ENCODE measurements at regions not wholly inside any gene's neighbourhood (a gene's known extent, or its start where the extent isn't known, plus 50 kb on each side); places are given as distances from the start of the nearest gene placed in this dataset.

GRCh38 chr2:222993920-222994650 is 57.9 kb upstream of the KCNE4 start:
- H3K36me3 ChIP-seq (ENCODE audit: control insufficient read depth in 2 of 2, insufficient read depth in 2 of 2, low read length in 2 of 2), result no peaks in the 10 kb centered on the region
- H3K4me3 ChIP-seq (ENCODE audit: low read length in 2 of 2), result peak overlapping the region in 1 of 2 donors; percentile 60
- peaks cover 16% of the 10 kb centered on the region for H3K4me1 ChIP-seq (ENCODE audit: control insufficient read depth, insufficient read depth, low read length)
- H3K27ac ChIP-seq (ENCODE audit: low read length), result peak overlapping the region; percentile 70
- no peaks in the 10 kb centered on the region for H3K27me3 ChIP-seq (ENCODE audit: control insufficient read depth in 1 of 2, insufficient read depth in 2 of 2, low read length in 2 of 2)
- H3K9ac ChIP-seq (ENCODE audit: low read length in 2 of 2), result no peak overlapping the region
- H3K9me3 ChIP-seq (ENCODE audit: control insufficient read depth in 2 of 2, low read length in 2 of 2), result no peaks in the 10 kb centered on the region

- Histone ChIP-seq H3K9ac (ENCODE audit: low read length in 2 of 2) (no peak overlapping the region), H3K27ac (ENCODE audit: low read length) (no peak overlapping the region), H3K36me3 (ENCODE audit: control insufficient read depth in 2 of 2, insufficient read depth in 2 of 2, low read length in 2 of 2) (no peaks in the 10 kb centered on the region), H3K27me3 (ENCODE audit: control insufficient read depth in 1 of 2, insufficient read depth in 2 of 2, low read length in 2 of 2) (no peaks in the 10 kb centered on the region), H3K4me3 (ENCODE audit: low read length in 2 of 2) (no peak overlapping the region), H3K4me1 (ENCODE audit: control insufficient read depth, insufficient read depth, low read length) (peaks cover 12% of the 10 kb centered on the region), H3K9me3 (ENCODE audit: control insufficient read depth in 2 of 2, low read length in 2 of 2) (no peaks in the 10 kb centered on the region)
These were observed 53.5 kb upstream of the KCNE4 start for GRCh38 chr2:222998459-222998858.

GRCh38 chr2:223000872-223001796 is 50.9 kb upstream of the KCNE4 start:
- H3K27ac ChIP-seq (ENCODE audit: low read length), result no peak overlapping the region
- no peaks in the 10 kb centered on the region for H3K4me1 ChIP-seq (ENCODE audit: control insufficient read depth, insufficient read depth, low read length)
- H3K27me3 ChIP-seq (ENCODE audit: control insufficient read depth in 1 of 2, insufficient read depth in 2 of 2, low read length in 2 of 2), result no peaks in the 10 kb centered on the region
- no peak overlapping the region for H3K9ac ChIP-seq (ENCODE audit: low read length in 2 of 2)
- H3K4me3 ChIP-seq (ENCODE audit: low read length in 2 of 2), result no peak overlapping the region
- no peaks in the 10 kb centered on the region for H3K36me3 ChIP-seq (ENCODE audit: control insufficient read depth in 2 of 2, insufficient read depth in 2 of 2, low read length in 2 of 2)
- H3K9me3 ChIP-seq (ENCODE audit: control insufficient read depth in 2 of 2, low read length in 2 of 2), result no peaks in the 10 kb centered on the region

- no peaks in the 10 kb centered on the region for H3K4me1 ChIP-seq (ENCODE audit: control insufficient read depth, insufficient read depth, low read length)
- no peaks in the 10 kb centered on the region for H3K9me3 ChIP-seq (ENCODE audit: control insufficient read depth in 2 of 2, low read length in 2 of 2)
- H3K27me3 ChIP-seq (ENCODE audit: control insufficient read depth in 1 of 2, insufficient read depth in 2 of 2, low read length in 2 of 2), result no peaks in the 10 kb centered on the region
- no peak overlapping the region for H3K9ac ChIP-seq (ENCODE audit: low read length in 2 of 2)
- no peak overlapping the region for H3K27ac ChIP-seq (ENCODE audit: low read length)
- H3K4me3 ChIP-seq (ENCODE audit: low read length in 2 of 2), result no peak overlapping the region
- H3K36me3 ChIP-seq (ENCODE audit: control insufficient read depth in 2 of 2, insufficient read depth in 2 of 2, low read length in 2 of 2), result no peaks in the 10 kb centered on the region
These were observed 50.2 kb upstream of the KCNE4 start for GRCh38 chr2:223001797-223002175.

All from stomach smooth muscle (tissue), 2 donors.